NB4 (cell line): ENCODE measurements at regions not wholly inside any gene's neighbourhood (a gene's known extent, or its start where the extent isn't known, plus 50 kb on each side); places are given as distances from the start of the nearest gene placed in this dataset.
A peak's percentile ranks its signal among the peaks of the same experiment; 100 is the strongest.

ENCODE experiments used
- DNase-seq: peaks from one replicate; pipeline ENCODE4 v3.0.0; 2010; ENCODE audit warnings: low read depth
- H3K4me3 ChIP-seq: one replicate; pipeline ENCODE4 v1.5.1; 2011; ENCODE audit warnings: mild to moderate bottlenecking, low read depth, low read length, moderate library complexity
- CTCF ChIP-seq: IDR thresholded peaks from one replicate; pipeline ENCODE4 v1.5.1; 2012; ENCODE audit warnings: low read depth, low read length
- MAX ChIP-seq: IDR thresholded peaks from 2 replicates; pipeline ENCODE4 v1.6.1; 2011; ENCODE audit warnings: low read depth, low read length
- MYC ChIP-seq: IDR thresholded peaks from 2 replicates; pipeline ENCODE4 v1.6.1; 2011; ENCODE audit warnings: low read depth, low read length
- POLR2A ChIP-seq: IDR thresholded peaks from 2 replicates; pipeline ENCODE4 v1.6.1; 2011; ENCODE audit warnings: mild to moderate bottlenecking; ENCODE audit not compliant: insufficient read length; ENCODE audit errors: extremely low read depth

GRCh38 chrX:8314881-8315280, 143.8 kb upstream of the VCX2 start:
- no peak overlapping the region for H3K4me3 ChIP-seq
- TF ChIP-seq MYC = no peak
- no peak for TF ChIP-seq CTCF
- no peak for TF ChIP-seq MAX
- no peak for TF ChIP-seq POLR2A
- no peak for DNase-seq

- DNase-seq = no peak
- no peak overlapping the region for H3K4me3 ChIP-seq
- TF ChIP-seq MAX (no peak), CTCF (no peak), MYC (no peak), POLR2A (no peak)
These were observed 145.3 kb upstream of the VCX3B start for GRCh38 chrX:8319359-8319758.

GRCh38 chrX:8323356-8323755, 141.3 kb upstream of the VCX3B start:
- H3K4me3 ChIP-seq = no peak overlapping the region
- DNase-seq = peak; percentile 16
- TF ChIP-seq MYC = no peak
- TF ChIP-seq POLR2A = no peak
- peak; percentile 45 for TF ChIP-seq CTCF
- no peak for TF ChIP-seq MAX

GRCh38 chrX:8341814-8342590, 122.6 kb upstream of the VCX3B start:
- no peak for DNase-seq
- TF ChIP-seq MYC = no peak
- TF ChIP-seq CTCF = no peak
- no peak for TF ChIP-seq POLR2A
- TF ChIP-seq MAX = no peak
- no peak overlapping the region for H3K4me3 ChIP-seq

- H3K4me3 ChIP-seq = no peak overlapping the region
- TF ChIP-seq MAX = no peak
- no peak for TF ChIP-seq MYC
- no peak for TF ChIP-seq POLR2A
- no peak for TF ChIP-seq CTCF
- no peak for DNase-seq
These were observed 119.2 kb upstream of the VCX3B start for GRCh38 chrX:8345473-8345872.
